Astrocyte (in vitro differentiated cells and primary cell): ENCODE measurements at regions not wholly inside any gene's neighbourhood (a gene's known extent, or its start where the extent isn't known, plus 50 kb on each side); places are given as distances from the start of the nearest gene placed in this dataset.
"Not testable (repeated sequence)": the region's sequence is repeated elsewhere in the genome, so short reads cannot be mapped to it uniquely, and the experiment has no call there.

Experiments used
- CTCF ChIP-seq: IDR thresholded peaks from 2 replicates; pipeline ENCODE4 v1.5.1; 2011; ENCODE audit warnings: low read depth, mild to moderate bottlenecking, inconsistent platforms, low read length, moderate library complexity; ENCODE audit not compliant: insufficient read depth
- EZH2 ChIP-seq: IDR thresholded peaks from 2 replicates; pipeline ENCODE4 v1.6.1; 2012; ENCODE audit warnings: mild to moderate bottlenecking, low read length, inconsistent platforms; ENCODE audit not compliant: insufficient read depth

GRCh38 chr9:30366140-30366539 is 2018.3 kb upstream of the ACO1 start:
- TF ChIP-seq EZH2, CTCF: not testable (repeated sequence)
